ENCODE measurements at regions not wholly inside any gene's neighbourhood (a gene's known extent, or its start where the extent isn't known, plus 50 kb on each side); places are given as distances from the start of the nearest gene placed in this dataset.

DNA sequence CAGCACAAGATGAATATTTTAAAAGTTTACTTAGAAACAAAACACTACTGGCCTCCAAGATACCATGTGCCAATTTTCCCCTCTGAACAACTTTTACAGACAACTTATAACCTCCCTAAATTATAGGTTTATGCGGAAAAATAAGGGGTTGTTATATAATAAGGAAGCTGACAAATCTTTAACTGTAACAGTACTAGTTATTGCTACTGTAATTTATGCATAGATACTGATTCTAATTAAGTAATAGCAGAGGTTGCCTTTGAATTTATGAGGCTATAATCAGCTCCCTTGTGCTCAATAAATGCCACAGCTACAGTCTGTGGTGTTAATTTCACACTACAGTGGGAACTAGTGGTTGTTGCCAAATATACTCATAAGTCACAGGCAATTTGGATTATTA, 291.3 kb upstream of the PCSK5 start:
- DNase-seq: peak; percentile 56
- H3K4me3 ChIP-seq (ENCODE audit: low read length): no peak overlapping the region
- H3K27me3 ChIP-seq (ENCODE audit: control insufficient read depth, insufficient read depth, low read length): no peaks in the 10 kb centered on the region
- no peaks in the 10 kb centered on the region for H3K36me3 ChIP-seq (ENCODE audit: control insufficient read depth, insufficient read depth, low read length)
- no CpG with 5 or more reads among the region's 1 CpG for WGBS (ENCODE audit: insufficient coverage)
- H3K9me3 ChIP-seq (replicated peaks; ENCODE audit: control insufficient read depth, low read depth, low read length): no peaks in the 10 kb centered on the region
- H3K4me1 ChIP-seq (ENCODE audit: control insufficient read depth, insufficient read depth, low read length): peaks cover 2% of the 10 kb centered on the region
- H3K27ac ChIP-seq (ENCODE audit: low read length): peak overlapping the region; percentile 35

DNA sequence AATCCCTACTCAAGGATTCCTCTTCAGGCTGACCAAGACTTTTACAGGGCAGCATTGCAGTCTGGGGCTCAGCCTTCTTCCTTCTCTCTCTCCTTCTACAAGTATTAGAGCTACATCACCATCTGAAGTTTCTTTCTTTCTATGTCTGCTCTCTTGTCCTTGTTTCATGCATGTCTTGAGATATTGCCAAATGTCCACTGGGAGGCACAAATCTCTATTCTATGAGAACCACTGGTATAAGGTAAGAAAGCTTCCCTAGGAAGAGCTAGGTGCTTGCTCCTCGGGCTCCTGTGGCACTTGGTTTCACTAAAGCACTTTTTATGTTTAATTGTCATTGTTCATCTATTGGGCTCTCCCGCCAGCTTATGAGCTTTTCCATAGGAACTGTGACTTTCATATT, 289.2 kb upstream of the PCSK5 start:
- H3K27ac ChIP-seq (ENCODE audit: low read length): no peak overlapping the region
- H3K36me3 ChIP-seq (ENCODE audit: control insufficient read depth, insufficient read depth, low read length): no peaks in the 10 kb centered on the region
- H3K27me3 ChIP-seq (ENCODE audit: control insufficient read depth, insufficient read depth, low read length): no peaks in the 10 kb centered on the region
- H3K9me3 ChIP-seq (replicated peaks; ENCODE audit: control insufficient read depth, low read depth, low read length): no peaks in the 10 kb centered on the region
- WGBS (ENCODE audit: insufficient coverage): no CpG with 5 or more reads among the region's 2 CpGs
- DNase-seq: no peak
- peaks cover 2% of the 10 kb centered on the region for H3K4me1 ChIP-seq (ENCODE audit: control insufficient read depth, insufficient read depth, low read length)
- H3K4me3 ChIP-seq (ENCODE audit: low read length): no peak overlapping the region

DNA sequence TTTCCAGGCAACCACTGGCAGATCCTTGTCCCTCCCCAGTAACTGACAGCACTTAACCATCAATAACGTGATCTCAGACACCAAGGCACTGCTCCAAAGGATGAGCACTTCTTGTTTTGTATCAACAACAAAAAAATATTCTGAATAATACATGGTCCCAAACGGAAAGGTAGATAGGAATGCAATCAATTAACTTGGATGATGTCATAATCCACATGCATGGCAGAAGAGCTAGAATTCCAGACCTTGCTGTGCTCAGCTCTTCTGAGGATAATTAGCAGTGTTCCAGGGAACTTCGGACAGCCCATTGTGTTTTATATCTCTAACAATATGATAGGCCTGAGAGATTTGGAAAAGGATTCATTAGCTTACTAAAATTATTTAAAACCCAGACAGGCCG, 288.4 kb upstream of the PCSK5 start:
- Histone ChIP-seq H3K27me3 (ENCODE audit: control insufficient read depth, insufficient read depth, low read length) (no peaks in the 10 kb centered on the region), H3K27ac (ENCODE audit: low read length) (no peak overlapping the region), H3K4me3 (ENCODE audit: low read length) (no peak overlapping the region), H3K9me3 (replicated peaks; ENCODE audit: control insufficient read depth, low read depth, low read length) (no peaks in the 10 kb centered on the region), H3K4me1 (ENCODE audit: control insufficient read depth, insufficient read depth, low read length) (peaks cover 2% of the 10 kb centered on the region), H3K36me3 (ENCODE audit: control insufficient read depth, insufficient read depth, low read length) (no peaks in the 10 kb centered on the region)
- peak; percentile 19 for DNase-seq
- no CpG with 5 or more reads among the region's 4 CpGs for WGBS (ENCODE audit: insufficient coverage)

DNA sequence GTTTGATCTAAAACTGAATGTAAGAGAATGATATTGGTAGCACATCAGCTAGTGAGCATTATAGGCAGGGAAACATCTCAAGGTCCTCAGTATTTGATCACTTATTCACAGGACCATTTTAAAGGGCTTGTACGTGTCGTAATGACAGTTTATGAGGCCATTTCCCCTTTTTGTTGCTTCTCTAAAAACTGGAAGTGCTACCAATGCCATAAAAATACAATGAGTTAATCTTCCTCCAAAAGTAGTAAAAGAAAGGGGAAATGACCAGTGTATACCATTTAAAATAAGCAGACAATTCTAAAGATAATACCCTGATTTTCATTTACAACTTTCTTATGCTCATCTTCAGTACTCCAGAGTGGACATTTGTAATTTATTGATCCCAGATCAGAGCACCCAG, 285.8 kb upstream of the PCSK5 start:
- no peak overlapping the region for H3K27ac ChIP-seq (ENCODE audit: low read length)
- no peaks in the 10 kb centered on the region for H3K9me3 ChIP-seq (replicated peaks; ENCODE audit: control insufficient read depth, low read depth, low read length)
- peak; percentile 41 for DNase-seq
- H3K4me3 ChIP-seq (ENCODE audit: low read length): no peak overlapping the region
- WGBS (ENCODE audit: insufficient coverage): no CpG with 5 or more reads among the region's 2 CpGs
- H3K4me1 ChIP-seq (ENCODE audit: control insufficient read depth, insufficient read depth, low read length): peaks cover 2% of the 10 kb centered on the region
- H3K27me3 ChIP-seq (ENCODE audit: control insufficient read depth, insufficient read depth, low read length): no peaks in the 10 kb centered on the region
- no peaks in the 10 kb centered on the region for H3K36me3 ChIP-seq (ENCODE audit: control insufficient read depth, insufficient read depth, low read length)

DNA sequence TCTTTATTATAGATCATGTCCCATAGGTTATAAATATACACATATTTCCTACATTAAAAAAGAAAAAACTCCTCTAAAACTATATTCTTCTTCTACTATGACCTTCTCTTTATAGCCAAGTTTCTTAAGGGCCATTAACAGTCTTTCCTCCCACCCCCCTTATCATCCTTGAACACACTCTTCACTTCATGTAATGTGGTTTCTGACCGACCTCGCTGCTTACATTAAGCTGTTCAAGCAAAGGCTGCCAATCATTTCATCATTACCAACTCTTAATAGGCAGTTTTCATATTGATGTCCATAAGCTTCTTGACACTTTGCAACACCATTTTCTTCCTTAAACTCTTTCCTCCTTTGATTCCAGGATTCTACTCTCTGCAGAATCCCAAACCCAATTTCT, 283.0 kb upstream of the PCSK5 start:
- H3K9me3 ChIP-seq (replicated peaks; ENCODE audit: control insufficient read depth, low read depth, low read length): no peaks in the 10 kb centered on the region
- no peaks in the 10 kb centered on the region for H3K27me3 ChIP-seq (ENCODE audit: control insufficient read depth, insufficient read depth, low read length)
- 74% methylated on average over 2 of the region's 2 CpGs for WGBS (ENCODE audit: insufficient coverage)
- no peak overlapping the region for H3K27ac ChIP-seq (ENCODE audit: low read length)
- H3K4me1 ChIP-seq (ENCODE audit: control insufficient read depth, insufficient read depth, low read length): no peaks in the 10 kb centered on the region
- DNase-seq: no peak
- H3K4me3 ChIP-seq (ENCODE audit: low read length): no peak overlapping the region
- H3K36me3 ChIP-seq (ENCODE audit: control insufficient read depth, insufficient read depth, low read length): no peaks in the 10 kb centered on the region

GRCh38 chr9:75609401-75609800, 281.1 kb upstream of the PCSK5 start:
- H3K4me1 ChIP-seq (ENCODE audit: control insufficient read depth, insufficient read depth, low read length): no peaks in the 10 kb centered on the region
- DNase-seq: no peak
- no peak overlapping the region for H3K27ac ChIP-seq (ENCODE audit: low read length)
- no peaks in the 10 kb centered on the region for H3K9me3 ChIP-seq (replicated peaks; ENCODE audit: control insufficient read depth, low read depth, low read length)
- H3K36me3 ChIP-seq (ENCODE audit: control insufficient read depth, insufficient read depth, low read length): no peaks in the 10 kb centered on the region
- no peaks in the 10 kb centered on the region for H3K27me3 ChIP-seq (ENCODE audit: control insufficient read depth, insufficient read depth, low read length)
- H3K4me3 ChIP-seq (ENCODE audit: low read length): no peak overlapping the region

GRCh38 chr9:75610246-75610645, 280.2 kb upstream of the PCSK5 start:
- no peaks in the 10 kb centered on the region for H3K36me3 ChIP-seq (ENCODE audit: control insufficient read depth, insufficient read depth, low read length)
- no peak overlapping the region for H3K4me3 ChIP-seq (ENCODE audit: low read length)
- no peaks in the 10 kb centered on the region for H3K9me3 ChIP-seq (replicated peaks; ENCODE audit: control insufficient read depth, low read depth, low read length)
- no peaks in the 10 kb centered on the region for H3K4me1 ChIP-seq (ENCODE audit: control insufficient read depth, insufficient read depth, low read length)
- DNase-seq: no peak
- no peak overlapping the region for H3K27ac ChIP-seq (ENCODE audit: low read length)
- no peaks in the 10 kb centered on the region for H3K27me3 ChIP-seq (ENCODE audit: control insufficient read depth, insufficient read depth, low read length)
- 82% methylated on average over 1 of the region's 1 CpG for WGBS (ENCODE audit: insufficient coverage)

DNA sequence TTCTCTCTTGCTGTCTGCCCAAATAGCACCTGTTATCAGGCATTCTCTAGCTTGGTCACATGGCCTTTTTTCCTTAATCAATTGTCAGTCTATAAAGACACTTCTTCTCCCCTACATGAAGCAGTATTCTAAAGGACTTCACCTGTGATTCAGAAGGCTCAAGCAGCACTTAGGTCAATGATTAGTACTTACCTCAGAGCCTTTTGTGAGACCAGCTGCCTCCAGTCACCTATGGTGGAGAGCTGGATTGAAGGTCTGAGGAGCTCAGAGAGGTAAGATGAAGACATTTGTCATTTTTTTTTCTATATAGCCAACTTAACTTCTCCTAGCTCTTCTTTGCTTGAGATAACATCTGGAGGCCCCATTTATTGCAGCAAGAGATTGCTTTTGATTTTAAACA, 278.3 kb upstream of the PCSK5 start:
- Histone ChIP-seq H3K4me3 (ENCODE audit: low read length) (no peak overlapping the region), H3K4me1 (ENCODE audit: control insufficient read depth, insufficient read depth, low read length) (no peaks in the 10 kb centered on the region), H3K27me3 (ENCODE audit: control insufficient read depth, insufficient read depth, low read length) (no peaks in the 10 kb centered on the region), H3K27ac (ENCODE audit: low read length) (no peak overlapping the region), H3K9me3 (replicated peaks; ENCODE audit: control insufficient read depth, low read depth, low read length) (no peaks in the 10 kb centered on the region), H3K36me3 (ENCODE audit: control insufficient read depth, insufficient read depth, low read length) (no peaks in the 10 kb centered on the region)
- no peak for DNase-seq

- no peaks in the 10 kb centered on the region for H3K9me3 ChIP-seq (replicated peaks; ENCODE audit: control insufficient read depth, low read depth, low read length)
- no peak overlapping the region for H3K4me3 ChIP-seq (ENCODE audit: low read length)
- no peaks in the 10 kb centered on the region for H3K4me1 ChIP-seq (ENCODE audit: control insufficient read depth, insufficient read depth, low read length)
- 100% methylated on average over 1 of the region's 3 CpGs for WGBS (ENCODE audit: insufficient coverage)
- DNase-seq: no peak
- H3K27ac ChIP-seq (ENCODE audit: low read length): no peak overlapping the region
- H3K27me3 ChIP-seq (ENCODE audit: control insufficient read depth, insufficient read depth, low read length): no peaks in the 10 kb centered on the region
- H3K36me3 ChIP-seq (ENCODE audit: control insufficient read depth, insufficient read depth, low read length): no peaks in the 10 kb centered on the region
These were observed 277.7 kb upstream of the PCSK5 start for GRCh38 chr9:75612754-75613153.

- WGBS (ENCODE audit: insufficient coverage): no CpG with 5 or more reads among the region's 4 CpGs
These were observed 275.2 kb upstream of the PCSK5 start for GRCh38 chr9:75615284-75615683.

GRCh38 chr9:75616052-75616451, 274.4 kb upstream of the PCSK5 start:
- DNase-seq: no peak
- Histone ChIP-seq H3K9me3 (replicated peaks; ENCODE audit: control insufficient read depth, low read depth, low read length) (no peaks in the 10 kb centered on the region), H3K27me3 (ENCODE audit: control insufficient read depth, insufficient read depth, low read length) (no peaks in the 10 kb centered on the region), H3K4me3 (ENCODE audit: low read length) (no peak overlapping the region), H3K4me1 (ENCODE audit: control insufficient read depth, insufficient read depth, low read length) (no peaks in the 10 kb centered on the region), H3K27ac (ENCODE audit: low read length) (no peak overlapping the region), H3K36me3 (ENCODE audit: control insufficient read depth, insufficient read depth, low read length) (no peaks in the 10 kb centered on the region)
- no CpG with 5 or more reads among the region's 1 CpG for WGBS (ENCODE audit: insufficient coverage)

More at GRCh38 chr9:75615284-75615683, 275.2 kb upstream of the PCSK5 start:
- Histone ChIP-seq H3K36me3 (ENCODE audit: control insufficient read depth, insufficient read depth, low read length) (no peaks in the 10 kb centered on the region), H3K4me1 (ENCODE audit: control insufficient read depth, insufficient read depth, low read length) (no peaks in the 10 kb centered on the region), H3K27me3 (ENCODE audit: control insufficient read depth, insufficient read depth, low read length) (no peaks in the 10 kb centered on the region), H3K27ac (ENCODE audit: low read length) (no peak overlapping the region), H3K9me3 (replicated peaks; ENCODE audit: control insufficient read depth, low read depth, low read length) (no peaks in the 10 kb centered on the region), H3K4me3 (ENCODE audit: low read length) (no peak overlapping the region)
- no peak for DNase-seq
